A673 (cell line): ENCODE measurements at regions not wholly inside any gene's neighbourhood (a gene's known extent, or its start where the extent isn't known, plus 50 kb on each side); places are given as distances from the start of the nearest gene placed in this dataset.

ENCODE experiments used
- BruUV-seq: library from RNA; stranded (reverse); fragments of 400-500 nt; replicated peaks from 2 replicates; lab custom pipeline; 2021; lab: Mats Ljungman, UMichigan
- CTCF ChIA-PET: fragments of 300-600 bp; sonication (Branson Sonifier 250); formaldehyde crosslinking; loops from one replicate; lab custom pipeline; 2022; ENCODE audit warnings: antibody characterized with exemption; lab: Charles Lee
- POLR2A ChIA-PET: fragments of 300-600 bp; sonication (Branson Sonifier 250); formaldehyde crosslinking; loops from one replicate; lab custom pipeline; 2022; ENCODE audit warnings: antibody characterized with exemption; ENCODE audit not compliant: low non-redundant PET; lab: Charles Lee
- DNase-seq: peaks from one replicate; pipeline ENCODE4 v3.0.0-alpha.2; 2015; ENCODE audit warnings: low spot score
- H3K27ac ChIP-seq: fragments of 200-600 bp; sonication (generic); 2 replicates; pipeline ENCODE4 v1.5.1; 2016; ENCODE audit warnings: mixed run types, low read depth, mild to moderate bottlenecking, mixed read lengths, antibody characterized with exemption, low read length; ENCODE audit not compliant: poor library complexity, severe bottlenecking
- H3K27me3 ChIP-seq: fragments of 200-600 bp; sonication (generic); replicated peaks from 2 replicates; pipeline ENCODE4 v1.6.1; 2017; ENCODE audit warnings: mixed run types, low read depth, mild to moderate bottlenecking, mixed read lengths, antibody characterized with exemption, low read length; ENCODE audit not compliant: insufficient read depth, poor library complexity
- H3K36me3 ChIP-seq: fragments of 200-600 bp; sonication (generic); 2 replicates; pipeline ENCODE4 v1.6.1; 2016; ENCODE audit warnings: mixed run types, mild to moderate bottlenecking, mixed read lengths, antibody characterized with exemption, low read length; ENCODE audit not compliant: insufficient read depth, poor library complexity, severe bottlenecking
- H3K4me1 ChIP-seq: fragments of 200-600 bp; sonication (generic); 2 replicates; pipeline ENCODE4 v1.6.1; 2017; ENCODE audit warnings: mixed run types, mild to moderate bottlenecking, mixed read lengths, antibody characterized with exemption, low read length; ENCODE audit not compliant: insufficient read depth, poor library complexity, severe bottlenecking
- H3K4me3 ChIP-seq: fragments of 200-600 bp; sonication (generic); 2 replicates; pipeline ENCODE4 v1.5.1; 2016; ENCODE audit warnings: low read depth, mixed run types, mild to moderate bottlenecking, mixed read lengths, low read length; ENCODE audit not compliant: poor library complexity, severe bottlenecking
- H3K9me3 ChIP-seq: fragments of 200-600 bp; sonication (generic); 2 replicates; pipeline ENCODE4 v1.6.1; 2016; ENCODE audit warnings: mixed run types, low read depth, mild to moderate bottlenecking, mixed read lengths, antibody characterized with exemption, low read length; ENCODE audit not compliant: poor library complexity, severe bottlenecking
- CTCF ChIP-seq: fragments of 300-800, 200-600 bp; sonication (generic); conservative IDR thresholded peaks from 2 replicates; pipeline ENCODE4 v1.5.1; 2017; ENCODE audit warnings: low read depth, mild to moderate bottlenecking, antibody characterized with exemption, low read length, moderate library complexity, mixed read lengths
- EZH2 ChIP-seq: fragments of 200-600 bp; sonication (generic); IDR thresholded peaks from 2 replicates; pipeline ENCODE4 v1.6.1; 2017; ENCODE audit warnings: borderline replicate concordance, low read depth, mild to moderate bottlenecking, mixed read lengths, antibody characterized with exemption, low read length; ENCODE audit not compliant: poor library complexity, severe bottlenecking
- intact Hi-C: fragments of 100-400 bp; cut with micrococcal nuclease; formaldehyde crosslinking; loops from one replicate; pipeline ENCODE4 v1.10.0; 2022; ENCODE audit not compliant: unreplicated experiment

GRCh38 chr1:209527372-209527771, 56.1 kb upstream of the CAMK1G start:
- Histone ChIP-seq H3K27ac (no peak overlapping the region), H3K36me3 (no peaks in the 10 kb centered on the region), H3K27me3 (peaks cover 58% of the 10 kb centered on the region), H3K4me1 (no peaks in the 10 kb centered on the region), H3K9me3 (no peaks in the 10 kb centered on the region), H3K4me3 (no peak overlapping the region)
- TF ChIP-seq CTCF (no peak), EZH2 (no peak)
- ChIA-PET CTCF (no interaction called here), POLR2A (no interaction called here)
- intact Hi-C loops: no loop called here
- BruUV-seq: no TSS peak
- no peak for DNase-seq

- DNase-seq: no peak
- no peaks in the 10 kb centered on the region for H3K4me1 ChIP-seq
- BruUV-seq: no TSS peak
- no peak overlapping the region for H3K27ac ChIP-seq
- no peak for TF ChIP-seq CTCF
- TF ChIP-seq EZH2: no peak
- CTCF ChIA-PET: no interaction called here
- no peaks in the 10 kb centered on the region for H3K9me3 ChIP-seq
- no peak overlapping the region for H3K4me3 ChIP-seq
- intact Hi-C loops: no loop called here
- POLR2A ChIA-PET: no interaction called here
- no peaks in the 10 kb centered on the region for H3K36me3 ChIP-seq
- peaks cover 61% of the 10 kb centered on the region for H3K27me3 ChIP-seq
Observed at GRCh38 chr1:209527993-209528717, 55.4 kb upstream of the CAMK1G start.

GRCh38 chr1:209529233-209529632, 54.3 kb upstream of the CAMK1G start:
- no TSS peak for BruUV-seq
- CTCF ChIA-PET: no interaction called here
- POLR2A ChIA-PET: no interaction called here
- Histone ChIP-seq H3K36me3 (no peaks in the 10 kb centered on the region), H3K9me3 (no peaks in the 10 kb centered on the region), H3K27ac (no peak overlapping the region), H3K27me3 (peaks cover 72% of the 10 kb centered on the region), H3K4me3 (no peak overlapping the region), H3K4me1 (no peaks in the 10 kb centered on the region)
- no peak for DNase-seq
- intact Hi-C loops: no loop called here
- TF ChIP-seq EZH2 (no peak), CTCF (no peak)
